ENCODE measurements at regions not wholly inside any gene's neighbourhood (a gene's known extent, or its start where the extent isn't known, plus 50 kb on each side); places are given as distances from the start of the nearest gene placed in this dataset.

GRCh38 chr9:81108391-81108790, 581.0 kb downstream of the TLE1 start:
- Histone ChIP-seq H3K79me2 (ENCODE audit: control insufficient read depth, low read length) (no peaks in the 10 kb centered on the region), H3K4me3 (ENCODE audit: low read length) (no peak overlapping the region), H3K9me2 (replicated peaks; ENCODE audit: control insufficient read depth, low read length) (no peaks in the 10 kb centered on the region), H3F3A (ENCODE audit: control insufficient read depth, insufficient read depth) (no peaks in the 10 kb centered on the region), H3K4me1 (ENCODE audit: control insufficient read depth, low read length) (no peaks in the 10 kb centered on the region), H3K9me3 (ENCODE audit: control insufficient read depth, insufficient read depth, low read length) (no peaks in the 10 kb centered on the region), H3K36me3 (ENCODE audit: control insufficient read depth, low read length) (no peaks in the 10 kb centered on the region), H3K27me3 (ENCODE audit: control insufficient read depth, low read length) (no peaks in the 10 kb centered on the region), H3K4me2 (ENCODE audit: low read length) (no peak overlapping the region), H3K27ac (ENCODE audit: low read depth, low read length) (no peak overlapping the region), H4K20me1 (ENCODE audit: control insufficient read depth, insufficient read depth, low read depth, low read length) (no peaks in the 10 kb centered on the region)
- TF ChIP-seq EZH2phosphoT487 (IDR thresholded peaks at IDR 0.05; ENCODE audit: borderline replicate concordance, low read length) (no peak), CTCF (IDR thresholded peaks at IDR 0.05; ENCODE audit: low read depth, low read length, poor library complexity, severe bottlenecking) (no peak)

- no peaks in the 10 kb centered on the region for H3K9me2 ChIP-seq (replicated peaks; ENCODE audit: control insufficient read depth, low read length)
- H3K27me3 ChIP-seq (ENCODE audit: control insufficient read depth, low read length): no peaks in the 10 kb centered on the region
- H3K4me3 ChIP-seq (ENCODE audit: low read length): no peak overlapping the region
- no peaks in the 10 kb centered on the region for H3K9me3 ChIP-seq (ENCODE audit: control insufficient read depth, insufficient read depth, low read length)
- no peaks in the 10 kb centered on the region for H3K36me3 ChIP-seq (ENCODE audit: control insufficient read depth, low read length)
- H4K20me1 ChIP-seq (ENCODE audit: control insufficient read depth, insufficient read depth, low read depth, low read length): no peaks in the 10 kb centered on the region
- no peak overlapping the region for H3K27ac ChIP-seq (ENCODE audit: low read depth, low read length)
- no peak overlapping the region for H3K4me2 ChIP-seq (ENCODE audit: low read length)
- no peaks in the 10 kb centered on the region for H3F3A ChIP-seq (ENCODE audit: control insufficient read depth, insufficient read depth)
- no peaks in the 10 kb centered on the region for H3K4me1 ChIP-seq (ENCODE audit: control insufficient read depth, low read length)
- no peak for TF ChIP-seq EZH2phosphoT487 (IDR thresholded peaks at IDR 0.05; ENCODE audit: borderline replicate concordance, low read length)
- TF ChIP-seq CTCF (IDR thresholded peaks at IDR 0.05; ENCODE audit: low read depth, low read length, poor library complexity, severe bottlenecking): no peak
- H3K79me2 ChIP-seq (ENCODE audit: control insufficient read depth, low read length): no peaks in the 10 kb centered on the region
Observed at GRCh38 chr9:81103597-81104471, 585.5 kb downstream of the TLE1 start.

GRCh38 chr9:81097131-81097847, 592.1 kb downstream of the TLE1 start:
- Histone ChIP-seq H3K36me3 (ENCODE audit: control insufficient read depth, low read length) (no peaks in the 10 kb centered on the region), H3K9me3 (ENCODE audit: control insufficient read depth, insufficient read depth, low read length) (no peaks in the 10 kb centered on the region), H3K4me3 (ENCODE audit: low read length) (no peak overlapping the region), H3F3A (ENCODE audit: control insufficient read depth, insufficient read depth) (no peaks in the 10 kb centered on the region), H3K4me1 (ENCODE audit: control insufficient read depth, low read length) (no peaks in the 10 kb centered on the region), H3K27ac (ENCODE audit: low read depth, low read length) (no peak overlapping the region), H3K9me2 (replicated peaks; ENCODE audit: control insufficient read depth, low read length) (no peaks in the 10 kb centered on the region), H4K20me1 (ENCODE audit: control insufficient read depth, insufficient read depth, low read depth, low read length) (no peaks in the 10 kb centered on the region), H3K79me2 (ENCODE audit: control insufficient read depth, low read length) (no peaks in the 10 kb centered on the region), H3K27me3 (ENCODE audit: control insufficient read depth, low read length) (no peaks in the 10 kb centered on the region), H3K4me2 (ENCODE audit: low read length) (no peak overlapping the region)
- no peak for TF ChIP-seq CTCF (IDR thresholded peaks at IDR 0.05; ENCODE audit: low read depth, low read length, poor library complexity, severe bottlenecking)
- TF ChIP-seq EZH2phosphoT487 (IDR thresholded peaks at IDR 0.05; ENCODE audit: borderline replicate concordance, low read length): no peak
